HEK293 (cell line): ENCODE measurements at regions not wholly inside any gene's neighbourhood (a gene's known extent, or its start where the extent isn't known, plus 50 kb on each side); places are given as distances from the start of the nearest gene placed in this dataset.

ENCODE experiments used
- CTCF ChIA-PET: fragments of 350-600 bp; formaldehyde crosslinking; extraction: SDS; loops from one replicate; lab custom pipeline; 2021; ENCODE audit warnings: antibody characterized with exemption; lab: Yijun Ruan, JAX
- POLR2A ChIA-PET: fragments of 300-600 bp; formaldehyde crosslinking; extraction: SDS; loops from one replicate; lab custom pipeline; 2020; ENCODE audit warnings: antibody characterized with exemption, inconsistent platforms; lab: Yijun Ruan, JAX
- H3K27ac ChIP-seq: fragments of 200-500 bp; sonication (Bioruptor generic); 2 replicates; pipeline ENCODE4 v1.5.1; 2014; ENCODE audit warnings: low read depth, low read length, control low read depth, inconsistent platforms; ENCODE audit errors: extremely low read depth
- H3K36me3 ChIP-seq, 2 experiments: fragments of 200-500 bp in 1 of 2; sonication (Bioruptor generic) in 1 of 2; 1 replicate in 1 of 2; 2 replicates in 1 of 2; pipeline ENCODE4 v1.5.1; 2014 to 2017; ENCODE audit warnings: inconsistent platforms in 2 of 2, low read length in 2 of 2; ENCODE audit not compliant: control insufficient read depth in 2 of 2, insufficient read depth in 1 of 2
- H3K4me1 ChIP-seq: fragments of 200-500 bp; sonication (Bioruptor generic); 2 replicates; pipeline ENCODE4 v1.5.1; 2014; ENCODE audit warnings: mild to moderate bottlenecking, low read length, inconsistent platforms; ENCODE audit not compliant: control insufficient read depth, insufficient read depth
- H3K4me3 ChIP-seq: 2 replicates; pipeline ENCODE4 v1.5.1; 2011; ENCODE audit warnings: low read depth, mild to moderate bottlenecking, control low read depth, low read length, moderate library complexity
- H3K9me3 ChIP-seq: fragments of 200-500 bp; sonication (Bioruptor generic); 2 replicates; pipeline ENCODE4 v1.5.1; 2014; ENCODE audit warnings: low read depth, low read length, inconsistent platforms; ENCODE audit not compliant: control insufficient read depth, insufficient read depth
- BCL11B ChIP-seq: fragments of 450-650 bp; formaldehyde crosslinking; IDR thresholded peaks from 2 replicates; pipeline ENCODE4 v1.5.1; 2016; ENCODE audit warnings: low read depth, missing biosample characterization, missing genetic modification characterization
- GLIS1 ChIP-seq: fragments of 450-650 bp; formaldehyde crosslinking; IDR thresholded peaks from 2 replicates; pipeline ENCODE4 v1.5.1; 2016; ENCODE audit warnings: missing biosample characterization, missing genetic modification characterization
- KLF1 ChIP-seq: fragments of 450-650 bp; formaldehyde crosslinking; IDR thresholded peaks from 2 replicates; pipeline ENCODE4 v1.5.1; 2016; ENCODE audit warnings: missing biosample characterization, missing genetic modification characterization
- SP3 ChIP-seq: fragments of 450-650 bp; formaldehyde crosslinking; IDR thresholded peaks from 2 replicates; pipeline ENCODE4 v1.5.1; 2016; ENCODE audit warnings: missing biosample characterization, missing genetic modification characterization
- SP7 ChIP-seq: fragments of 450-650 bp; formaldehyde crosslinking; IDR thresholded peaks from 2 replicates; pipeline ENCODE4 v1.5.1; 2016; ENCODE audit warnings: missing biosample characterization, missing genetic modification characterization
- ZNF202 ChIP-seq: fragments of 450-650 bp; formaldehyde crosslinking; IDR thresholded peaks from 2 replicates; pipeline ENCODE4 v1.5.1; 2016; ENCODE audit warnings: missing biosample characterization, missing genetic modification characterization, borderline replicate concordance
- ZNF211 ChIP-seq: fragments of 450-650 bp; formaldehyde crosslinking; IDR thresholded peaks from 2 replicates; pipeline ENCODE4 v1.5.1; 2016; ENCODE audit warnings: low read depth, missing biosample characterization, missing genetic modification characterization
- ZNF221 ChIP-seq: fragments of 450-650 bp; formaldehyde crosslinking; IDR thresholded peaks from 2 replicates; pipeline ENCODE4 v1.5.1; 2017; ENCODE audit warnings: missing biosample characterization, missing genetic modification characterization, borderline replicate concordance
- ZNF302 ChIP-seq: fragments of 450-650 bp; formaldehyde crosslinking; IDR thresholded peaks from 2 replicates; pipeline ENCODE4 v1.5.1; 2016; ENCODE audit warnings: missing biosample characterization, missing genetic modification characterization, low read depth
- ZNF354C ChIP-seq: fragments of 450-650 bp; formaldehyde crosslinking; IDR thresholded peaks from 2 replicates; pipeline ENCODE4 v1.5.1; 2016; ENCODE audit warnings: missing biosample characterization, missing genetic modification characterization, low read depth, borderline replicate concordance
- ZNF366 ChIP-seq: fragments of 450-650 bp; formaldehyde crosslinking; conservative IDR thresholded peaks from 2 replicates; pipeline ENCODE4 v1.5.1; 2016; ENCODE audit warnings: missing biosample characterization, missing genetic modification characterization
- ZNF398 ChIP-seq: fragments of 450-650 bp; formaldehyde crosslinking; IDR thresholded peaks from 2 replicates; pipeline ENCODE4 v1.5.1; 2017; ENCODE audit warnings: missing biosample characterization, missing genetic modification characterization
- ZNF501 ChIP-seq: fragments of 450-650 bp; formaldehyde crosslinking; IDR thresholded peaks from 2 replicates; pipeline ENCODE4 v1.5.1; 2016; ENCODE audit warnings: missing biosample characterization, missing genetic modification characterization
- ZNF658 ChIP-seq: fragments of 450-650 bp; formaldehyde crosslinking; IDR thresholded peaks from 2 replicates; pipeline ENCODE4; 2016; ENCODE audit warnings: missing biosample characterization, missing genetic modification characterization
- ZNF837 ChIP-seq: fragments of 450-650 bp; formaldehyde crosslinking; IDR thresholded peaks from 2 replicates; pipeline ENCODE4 v1.5.1; 2016; ENCODE audit warnings: missing biosample characterization, missing genetic modification characterization
- ZSCAN16 ChIP-seq: fragments of 450-650 bp; formaldehyde crosslinking; IDR thresholded peaks from 2 replicates; pipeline ENCODE4 v1.5.1; 2016; ENCODE audit warnings: missing biosample characterization, missing genetic modification characterization
- TF ChIP-seq, protein P1 (sequence below): fragments of 450-650 bp; formaldehyde crosslinking; conservative IDR thresholded peaks from 2 replicates; pipeline ENCODE4 v1.5.1; 2016; ENCODE audit warnings: low read depth, missing biosample characterization, missing genetic modification characterization
- TF ChIP-seq, protein P2 (sequence below): fragments of 450-650 bp; formaldehyde crosslinking; IDR thresholded peaks from 2 replicates; pipeline ENCODE4; 2016; ENCODE audit warnings: missing biosample characterization, missing genetic modification characterization
- TF ChIP-seq, protein P3 (sequence below): fragments of 450-650 bp; formaldehyde crosslinking; IDR thresholded peaks from 2 replicates; pipeline ENCODE4 v1.5.1; 2016; ENCODE audit warnings: missing biosample characterization, missing genetic modification characterization, borderline replicate concordance

DNA sequence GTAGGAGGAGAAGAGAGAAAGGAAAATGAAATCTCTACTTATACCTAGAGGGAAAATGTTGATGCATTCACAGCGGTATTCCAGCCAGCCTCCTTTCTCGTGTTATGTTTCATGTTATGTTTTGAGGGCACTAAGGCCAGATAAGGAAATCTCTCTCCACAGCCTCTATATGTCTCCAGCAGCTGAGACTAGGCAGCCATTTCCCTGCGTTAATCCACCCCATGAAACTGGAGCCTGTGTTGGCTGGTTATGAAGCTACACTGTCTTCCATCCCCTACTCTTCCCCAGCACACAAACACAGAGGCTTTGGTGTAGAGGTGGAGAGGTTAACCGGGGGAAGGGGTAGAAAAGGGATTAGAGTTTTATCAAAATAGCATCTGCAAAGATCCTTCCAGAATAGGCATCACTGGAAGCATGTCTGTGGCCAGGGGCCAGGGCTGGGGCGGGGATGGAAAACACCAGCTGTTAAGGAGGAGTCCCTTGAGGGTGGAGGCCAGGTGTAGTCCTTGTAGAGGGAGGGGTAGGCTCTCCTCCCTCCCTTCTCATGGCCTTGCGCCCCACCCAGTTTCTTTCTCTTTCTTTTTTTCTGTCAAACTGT is 100.9 kb upstream of the TNP1 start:
- POLR2A ChIA-PET = no interaction called here
- H3K4me1 ChIP-seq = no peaks in the 10 kb centered on the region
- no peak overlapping the region for H3K27ac ChIP-seq
- CTCF ChIA-PET = interaction anchor here (0.7 kb wide), 1 partner anchor 420 kb away, joined by 3 read pairs; no protein-coding TSS in a partner anchor
- TF ChIP-seq KLF1 = peak; percentile 86
- TF ChIP-seq ZSCAN16 = no peak
- no peaks in the 10 kb centered on the region for H3K36me3 ChIP-seq
- H3K4me3 ChIP-seq = no peak overlapping the region
- H3K9me3 ChIP-seq = no peaks in the 10 kb centered on the region

DNA sequence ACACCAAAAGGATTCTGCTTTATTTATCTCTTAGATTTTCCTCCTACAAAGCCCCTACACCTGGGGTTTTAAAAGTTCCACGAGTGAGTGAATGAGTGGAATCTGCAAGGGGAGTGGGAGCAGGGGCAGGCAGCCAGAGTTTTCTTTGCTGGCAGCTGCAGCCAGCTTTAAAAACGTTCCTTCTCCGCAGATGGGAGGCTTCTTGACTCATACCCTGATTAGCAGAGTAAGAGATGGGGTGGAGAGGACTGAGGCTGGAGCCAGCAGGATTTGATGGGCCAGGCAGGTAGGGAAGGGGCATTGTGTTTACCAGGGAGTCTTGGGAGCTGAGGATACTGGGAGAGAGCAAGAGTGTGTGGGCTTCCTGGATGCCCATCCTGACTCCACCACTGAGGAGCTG is 99.6 kb upstream of the TNP1 start:
- H3K4me1 ChIP-seq = no peaks in the 10 kb centered on the region
- TF ChIP-seq ZNF501 (tag by site-specific recombination) (no peak), ZNF211 (no peak), GLIS1 (tag by site-specific recombination) (no peak), SP7 (tag by site-specific recombination) (no peak), ZNF658 (tag by site-specific recombination) (no peak), ZNF366 (no peak), ZNF221 (tag by site-specific recombination) (no peak), SP3 (tag by site-specific recombination) (no peak), BCL11B (tag by site-specific recombination) (no peak), ZNF202 (no peak), ZNF837 (no peak), ZNF354C (no peak), ZNF302 (tag by site-specific recombination) (no peak), ZNF398 (tag by site-specific recombination) (no peak)
- TF ChIP-seq, protein P1, sequence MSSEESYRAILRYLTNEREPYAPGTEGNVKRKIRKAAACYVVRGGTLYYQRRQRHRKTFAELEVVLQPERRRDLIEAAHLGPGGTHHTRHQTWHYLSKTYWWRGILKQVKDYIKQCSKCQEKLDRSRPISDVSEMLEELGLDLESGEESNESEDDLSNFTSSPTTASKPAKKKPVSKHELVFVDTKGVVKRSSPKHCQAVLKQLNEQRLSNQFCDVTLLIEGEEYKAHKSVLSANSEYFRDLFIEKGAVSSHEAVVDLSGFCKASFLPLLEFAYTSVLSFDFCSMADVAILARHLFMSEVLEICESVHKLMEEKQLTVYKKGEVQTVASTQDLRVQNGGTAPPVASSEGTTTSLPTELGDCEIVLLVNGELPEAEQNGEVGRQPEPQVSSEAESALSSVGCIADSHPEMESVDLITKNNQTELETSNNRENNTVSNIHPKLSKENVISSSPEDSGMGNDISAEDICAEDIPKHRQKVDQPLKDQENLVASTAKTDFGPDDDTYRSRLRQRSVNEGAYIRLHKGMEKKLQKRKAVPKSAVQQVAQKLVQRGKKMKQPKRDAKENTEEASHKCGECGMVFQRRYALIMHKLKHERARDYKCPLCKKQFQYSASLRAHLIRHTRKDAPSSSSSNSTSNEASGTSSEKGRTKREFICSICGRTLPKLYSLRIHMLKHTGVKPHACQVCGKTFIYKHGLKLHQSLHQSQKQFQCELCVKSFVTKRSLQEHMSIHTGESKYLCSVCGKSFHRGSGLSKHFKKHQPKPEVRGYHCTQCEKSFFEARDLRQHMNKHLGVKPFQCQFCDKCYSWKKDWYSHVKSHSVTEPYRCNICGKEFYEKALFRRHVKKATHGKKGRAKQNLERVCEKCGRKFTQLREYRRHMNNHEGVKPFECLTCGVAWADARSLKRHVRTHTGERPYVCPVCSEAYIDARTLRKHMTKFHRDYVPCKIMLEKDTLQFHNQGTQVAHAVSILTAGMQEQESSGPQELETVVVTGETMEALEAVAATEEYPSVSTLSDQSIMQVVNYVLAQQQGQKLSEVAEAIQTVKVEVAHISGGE (tag by site-specific recombination) = no peak
- TF ChIP-seq, protein P2, sequence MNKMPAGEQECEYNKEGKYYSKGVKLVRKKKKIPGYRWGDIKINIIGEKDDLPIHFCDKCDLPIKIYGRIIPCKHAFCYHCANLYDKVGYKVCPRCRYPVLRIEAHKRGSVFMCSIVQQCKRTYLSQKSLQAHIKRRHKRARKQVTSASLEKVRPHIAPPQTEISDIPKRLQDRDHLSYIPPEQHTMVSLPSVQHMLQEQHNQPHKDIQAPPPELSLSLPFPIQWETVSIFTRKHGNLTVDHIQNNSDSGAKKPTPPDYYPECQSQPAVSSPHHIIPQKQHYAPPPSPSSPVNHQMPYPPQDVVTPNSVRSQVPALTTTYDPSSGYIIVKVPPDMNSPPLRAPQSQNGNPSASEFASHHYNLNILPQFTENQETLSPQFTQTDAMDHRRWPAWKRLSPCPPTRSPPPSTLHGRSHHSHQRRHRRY (tag by site-specific recombination) = no peak
- TF ChIP-seq, protein P3, sequence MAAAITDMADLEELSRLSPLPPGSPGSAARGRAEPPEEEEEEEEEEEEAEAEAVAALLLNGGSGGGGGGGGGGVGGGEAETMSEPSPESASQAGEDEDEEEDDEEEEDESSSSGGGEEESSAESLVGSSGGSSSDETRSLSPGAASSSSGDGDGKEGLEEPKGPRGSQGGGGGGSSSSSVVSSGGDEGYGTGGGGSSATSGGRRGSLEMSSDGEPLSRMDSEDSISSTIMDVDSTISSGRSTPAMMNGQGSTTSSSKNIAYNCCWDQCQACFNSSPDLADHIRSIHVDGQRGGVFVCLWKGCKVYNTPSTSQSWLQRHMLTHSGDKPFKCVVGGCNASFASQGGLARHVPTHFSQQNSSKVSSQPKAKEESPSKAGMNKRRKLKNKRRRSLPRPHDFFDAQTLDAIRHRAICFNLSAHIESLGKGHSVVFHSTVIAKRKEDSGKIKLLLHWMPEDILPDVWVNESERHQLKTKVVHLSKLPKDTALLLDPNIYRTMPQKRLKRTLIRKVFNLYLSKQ (tag by site-specific recombination) = no peak
- no peaks in the 10 kb centered on the region for H3K9me3 ChIP-seq
- H3K27ac ChIP-seq = no peak overlapping the region
- H3K36me3 ChIP-seq = no peaks in the 10 kb centered on the region
- CTCF ChIA-PET = no interaction called here
- POLR2A ChIA-PET = interaction anchor here (0.7 kb wide), 1 partner anchor 229 kb away, joined by 3 read pairs; no protein-coding TSS in a partner anchor
- no peak overlapping the region for H3K4me3 ChIP-seq
